Epithelial cell of prostate (primary cell): ENCODE measurements at regions not wholly inside any gene's neighbourhood (a gene's known extent, or its start where the extent isn't known, plus 50 kb on each side); places are given as distances from the start of the nearest gene placed in this dataset.
"Not testable (repeated sequence)": the region's sequence is repeated elsewhere in the genome, so short reads cannot be mapped to it uniquely, and the experiment has no call there.

Source experiments
- DNase-seq: peaks from one replicate; pipeline ENCODE4 v3.0.0-alpha.2; 2011; ENCODE audit warnings: low read depth, low spot score
- H3K27ac ChIP-seq: fragments of 450-650 bp; 2 replicates; pipeline ENCODE4 v1.5.1; 2017; ENCODE audit warnings: mild to moderate bottlenecking

DNA sequence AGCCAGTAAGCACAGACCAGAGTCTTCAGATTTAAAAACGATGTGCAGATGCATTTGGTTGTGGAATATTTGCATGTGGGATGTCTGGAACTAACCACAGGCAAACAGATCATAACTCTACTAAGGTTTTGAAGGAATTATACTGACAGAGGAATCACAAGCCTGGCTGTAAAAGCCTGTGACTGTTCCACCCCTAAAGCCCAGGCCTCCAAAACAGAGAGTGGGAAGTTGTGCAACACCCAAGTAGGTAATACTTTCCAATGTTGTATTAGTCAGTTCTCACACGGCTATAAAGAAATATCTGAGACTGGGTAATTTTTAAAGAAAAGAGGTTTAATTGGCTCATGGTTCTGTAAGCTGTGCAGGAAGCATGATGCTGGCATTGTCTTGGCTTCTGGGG is 68.1 kb upstream of the DCD start:
- no peak overlapping the region for H3K27ac ChIP-seq
- no peak for DNase-seq

DNA sequence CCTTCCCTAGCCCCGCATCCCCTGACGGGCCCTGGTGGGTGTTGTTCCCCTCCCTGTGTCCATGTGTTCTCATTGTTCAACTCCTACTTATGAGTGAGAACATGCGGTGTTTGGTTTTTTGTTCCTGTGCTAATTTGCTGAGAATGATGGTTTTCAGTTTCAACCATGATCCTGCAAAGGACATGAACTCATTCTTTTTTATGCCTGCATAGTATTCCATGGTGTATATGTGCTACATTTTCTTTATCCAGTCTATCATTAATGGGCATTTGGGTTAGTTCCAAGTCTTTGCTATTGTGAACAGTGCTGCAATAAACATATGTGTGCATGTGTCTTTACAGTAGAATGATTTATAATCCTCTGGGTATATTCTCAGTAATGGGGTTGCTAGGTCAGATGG is 65.7 kb upstream of the DCD start:
- DNase-seq, H3K27ac ChIP-seq: not testable (repeated sequence)

DNA sequence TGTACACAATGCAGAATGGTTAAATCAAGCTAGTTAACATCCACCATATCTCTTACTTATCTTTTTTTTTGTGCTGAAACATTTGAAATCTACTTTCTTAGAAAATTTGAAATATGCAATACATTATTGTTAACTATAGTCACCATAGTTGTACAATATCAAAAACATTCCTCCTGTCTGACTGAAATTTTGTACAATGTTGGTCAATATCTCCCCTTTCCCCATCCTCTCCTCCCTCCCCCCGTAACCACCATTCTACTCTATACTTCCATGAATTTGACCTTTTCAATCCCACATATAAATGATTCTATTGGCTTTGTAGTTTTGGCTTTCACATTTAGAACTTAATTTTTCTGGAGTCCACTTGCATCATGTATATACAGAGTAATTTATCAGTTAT is 63.5 kb upstream of the DCD start:
- no peak for DNase-seq
- no peak overlapping the region for H3K27ac ChIP-seq

DNA sequence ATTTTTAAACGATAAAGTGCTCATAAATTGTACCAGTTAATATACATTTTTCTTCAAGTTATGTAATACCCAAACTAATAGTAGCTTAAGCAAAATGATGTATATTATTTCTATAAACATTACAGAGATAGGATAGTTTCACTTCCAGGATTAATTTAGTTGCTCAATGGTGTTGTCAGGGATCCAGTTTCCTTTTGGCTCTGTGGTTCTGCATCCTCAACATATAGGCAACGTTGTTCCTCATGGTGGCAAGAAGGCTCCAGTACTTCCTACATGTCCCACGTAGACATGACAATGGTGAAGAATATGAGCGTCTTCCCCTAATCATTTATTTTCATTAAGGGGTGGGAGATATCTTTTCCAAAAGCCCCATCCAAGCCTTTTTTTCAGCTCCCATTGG is 60.7 kb upstream of the DCD start:
- H3K27ac ChIP-seq: no peak overlapping the region
- no peak for DNase-seq

DNA sequence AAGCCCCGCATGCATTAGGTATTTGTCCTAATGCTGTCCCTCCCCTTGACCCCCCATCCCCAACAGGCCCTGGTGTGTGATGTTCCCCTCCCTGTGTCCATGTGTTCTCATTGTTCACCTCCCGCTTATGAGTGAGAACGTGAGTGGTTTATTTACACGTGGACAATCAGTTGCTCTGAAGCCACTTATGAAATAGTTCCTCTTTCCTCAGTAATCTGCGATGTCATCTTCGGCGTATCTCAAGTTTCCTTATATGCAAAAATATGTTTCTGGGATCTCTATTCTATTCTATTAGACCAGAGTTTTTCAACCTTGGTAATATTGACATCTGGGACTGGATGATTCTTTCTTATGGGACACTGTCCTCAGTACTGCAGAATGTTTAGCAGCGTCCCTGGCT is 56.0 kb upstream of the DCD start:
- no peak for DNase-seq
- no peak overlapping the region for H3K27ac ChIP-seq

DNA sequence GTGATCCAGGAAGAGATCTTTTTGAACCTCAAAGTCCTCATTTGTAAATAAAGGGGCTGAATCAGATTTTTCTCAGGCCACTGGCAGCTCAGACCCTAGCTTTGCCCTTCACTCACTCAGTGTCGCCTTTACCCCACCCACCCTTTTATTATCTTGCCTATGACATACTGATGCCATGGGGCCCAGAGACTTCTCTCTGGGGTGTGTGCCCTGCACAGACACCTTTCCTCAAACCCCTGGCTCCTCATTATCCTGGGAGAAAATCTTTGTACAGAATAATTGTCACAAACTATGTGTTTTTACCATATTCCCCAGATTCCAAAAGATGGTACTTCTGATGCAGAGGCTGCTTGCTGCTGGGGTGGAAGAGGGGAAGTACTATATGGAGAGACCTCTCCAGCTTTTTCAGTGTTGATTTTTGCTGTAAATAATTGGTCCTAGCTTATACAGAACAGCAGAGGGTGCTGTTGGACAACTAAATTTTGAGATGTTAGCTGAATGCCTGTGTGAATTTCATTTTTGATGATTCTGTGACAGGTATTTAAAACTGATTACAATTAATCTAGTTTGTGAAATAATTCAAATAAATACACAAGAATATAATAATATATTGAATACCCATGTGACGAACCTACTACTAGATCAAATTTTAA is 53.9 kb upstream of the DCD start:
- DNase-seq: no peak
- H3K27ac ChIP-seq: no peak overlapping the region

DNA sequence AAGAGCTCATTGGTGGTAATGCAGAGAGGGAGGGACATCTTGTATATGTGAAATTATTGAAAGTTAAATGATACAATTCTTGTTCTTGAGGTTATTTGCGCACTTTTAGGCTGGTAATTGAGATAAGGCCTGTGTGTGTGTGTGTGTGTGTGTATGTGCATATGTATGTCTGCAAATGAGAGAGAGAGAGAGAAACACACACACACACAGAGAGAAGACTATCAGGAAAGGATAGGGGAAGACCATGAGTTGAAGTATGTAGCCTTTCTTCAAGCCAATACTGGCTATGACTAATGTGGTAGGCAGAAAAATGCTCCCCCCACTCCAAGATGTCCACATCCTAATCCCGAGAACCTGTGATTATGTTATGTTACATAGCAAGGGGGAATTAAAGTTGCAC is 52.7 kb upstream of the DCD start:
- no peak overlapping the region for H3K27ac ChIP-seq
- DNase-seq: no peak

DNA sequence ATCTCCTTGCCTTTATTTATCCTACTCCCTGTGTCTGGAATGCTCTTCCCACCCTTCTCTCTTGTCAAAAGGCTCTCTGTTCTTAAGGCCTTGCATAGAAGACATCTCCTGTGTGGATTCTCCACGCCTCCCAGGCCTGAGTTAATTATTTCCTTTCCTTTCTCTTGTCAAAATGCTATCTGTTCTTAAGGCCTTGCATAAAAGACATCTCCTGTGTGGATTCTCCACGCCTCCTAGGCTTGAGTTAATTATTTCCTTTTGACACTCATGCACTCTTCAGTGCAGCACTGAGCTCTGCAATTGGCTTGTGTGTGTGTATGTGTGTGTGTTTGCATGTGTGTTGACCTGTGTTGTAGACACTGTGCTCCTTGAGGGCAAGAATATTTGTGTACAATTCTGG is 52.1 kb upstream of the DCD start:
- DNase-seq: no peak
- H3K27ac ChIP-seq: no peak overlapping the region
